Fibroblast of villous mesenchyme (primary cell): ENCODE measurements at regions not wholly inside any gene's neighbourhood (a gene's known extent, or its start where the extent isn't known, plus 50 kb on each side); places are given as distances from the start of the nearest gene placed in this dataset.

ENCODE experiments used
- DNase-seq: peaks from one replicate; pipeline ENCODE4 v3.0.0-alpha.2; 2010; ENCODE audit warnings: low read depth
- H3K4me3 ChIP-seq: 2 replicates; pipeline ENCODE4 v1.5.1; 2011; ENCODE audit warnings: low read depth, mild to moderate bottlenecking, low read length
- TF ChIP-seq, protein P1 (sequence below): IDR thresholded peaks from 2 replicates; pipeline ENCODE4 v1.5.1; 2012; ENCODE audit warnings: low read depth, mild to moderate bottlenecking, low read length; ENCODE audit not compliant: insufficient read depth

DNA sequence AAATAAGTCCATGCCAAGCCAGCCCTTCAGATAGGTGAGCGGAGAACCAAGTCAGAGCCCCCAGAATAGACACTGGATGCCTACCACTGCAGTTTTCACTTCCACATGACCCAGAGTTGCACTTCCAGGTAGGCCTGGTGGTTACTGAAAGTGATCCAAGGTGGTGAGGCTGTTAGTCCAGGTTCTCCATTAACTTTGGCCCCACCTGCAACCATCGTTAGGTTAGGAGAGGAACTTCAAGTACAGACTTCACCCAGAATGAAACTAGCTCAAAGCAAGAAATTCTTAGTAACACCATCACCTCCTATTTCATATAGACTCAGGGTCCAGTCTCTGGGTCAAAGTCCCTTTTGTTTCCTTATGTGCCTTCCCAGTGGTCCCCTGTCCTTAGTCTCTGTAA, 293.1 kb upstream of the ID2 start:
- DNase-seq = no peak
- TF ChIP-seq, protein P1, sequence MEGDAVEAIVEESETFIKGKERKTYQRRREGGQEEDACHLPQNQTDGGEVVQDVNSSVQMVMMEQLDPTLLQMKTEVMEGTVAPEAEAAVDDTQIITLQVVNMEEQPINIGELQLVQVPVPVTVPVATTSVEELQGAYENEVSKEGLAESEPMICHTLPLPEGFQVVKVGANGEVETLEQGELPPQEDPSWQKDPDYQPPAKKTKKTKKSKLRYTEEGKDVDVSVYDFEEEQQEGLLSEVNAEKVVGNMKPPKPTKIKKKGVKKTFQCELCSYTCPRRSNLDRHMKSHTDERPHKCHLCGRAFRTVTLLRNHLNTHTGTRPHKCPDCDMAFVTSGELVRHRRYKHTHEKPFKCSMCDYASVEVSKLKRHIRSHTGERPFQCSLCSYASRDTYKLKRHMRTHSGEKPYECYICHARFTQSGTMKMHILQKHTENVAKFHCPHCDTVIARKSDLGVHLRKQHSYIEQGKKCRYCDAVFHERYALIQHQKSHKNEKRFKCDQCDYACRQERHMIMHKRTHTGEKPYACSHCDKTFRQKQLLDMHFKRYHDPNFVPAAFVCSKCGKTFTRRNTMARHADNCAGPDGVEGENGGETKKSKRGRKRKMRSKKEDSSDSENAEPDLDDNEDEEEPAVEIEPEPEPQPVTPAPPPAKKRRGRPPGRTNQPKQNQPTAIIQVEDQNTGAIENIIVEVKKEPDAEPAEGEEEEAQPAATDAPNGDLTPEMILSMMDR = no peak
- H3K4me3 ChIP-seq = no peak overlapping the region

DNA sequence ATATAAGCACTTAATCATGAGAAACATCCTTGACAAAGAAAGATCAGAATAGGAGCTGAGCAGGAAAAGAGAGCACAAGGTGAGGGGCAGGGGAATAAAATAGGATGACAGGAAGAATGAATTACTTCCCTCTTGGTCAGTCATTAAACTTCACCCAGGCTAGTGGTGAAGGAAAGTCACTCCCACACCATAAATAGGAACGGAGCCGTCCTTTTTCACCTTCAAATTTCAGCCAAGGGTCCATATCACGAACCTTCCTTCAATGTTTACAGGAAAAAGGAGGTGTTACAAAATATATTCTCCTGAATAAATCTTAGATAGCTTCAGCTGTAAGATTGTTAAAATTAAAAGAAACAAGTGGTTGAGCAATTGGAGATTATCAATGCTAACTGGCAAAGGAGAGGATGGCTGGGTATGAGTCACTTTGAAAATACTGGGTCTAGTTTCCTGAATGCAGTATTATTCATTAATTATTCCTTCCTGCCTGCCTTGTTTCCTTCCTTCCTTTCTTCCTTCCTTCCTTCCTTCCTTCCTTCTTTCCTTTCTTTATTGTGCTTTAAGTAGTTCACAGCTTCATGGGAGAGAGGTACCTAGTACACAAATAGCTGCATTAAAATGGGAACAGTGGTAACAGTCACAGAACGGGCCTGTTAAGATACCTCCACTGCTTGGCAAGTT, 292.3 kb upstream of the ID2 start:
- no peak for DNase-seq
- TF ChIP-seq, protein P1 = no peak
- H3K4me3 ChIP-seq = no peak overlapping the region

DNA sequence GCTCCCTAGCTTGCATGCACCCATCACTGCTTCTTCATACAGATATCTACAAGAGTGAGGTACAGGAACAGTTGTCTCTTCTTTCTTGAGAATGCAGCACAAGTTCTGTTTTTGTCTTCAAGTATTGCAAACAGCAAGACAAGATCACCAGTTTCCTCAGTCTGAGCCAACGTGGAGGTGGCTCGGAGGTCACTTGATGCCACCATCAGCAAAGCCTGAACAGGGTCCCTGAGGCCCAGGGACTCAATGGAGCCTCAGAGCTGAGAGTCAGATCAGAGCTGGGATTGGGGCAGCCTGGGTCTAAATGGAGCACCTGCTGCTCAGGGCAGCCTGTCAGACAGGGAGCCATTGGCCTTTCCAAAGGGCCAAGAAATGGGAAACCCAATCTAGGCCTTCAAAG, 290.7 kb upstream of the ID2 start:
- TF ChIP-seq, protein P1 = no peak
- no peak for DNase-seq
- H3K4me3 ChIP-seq = no peak overlapping the region

DNA sequence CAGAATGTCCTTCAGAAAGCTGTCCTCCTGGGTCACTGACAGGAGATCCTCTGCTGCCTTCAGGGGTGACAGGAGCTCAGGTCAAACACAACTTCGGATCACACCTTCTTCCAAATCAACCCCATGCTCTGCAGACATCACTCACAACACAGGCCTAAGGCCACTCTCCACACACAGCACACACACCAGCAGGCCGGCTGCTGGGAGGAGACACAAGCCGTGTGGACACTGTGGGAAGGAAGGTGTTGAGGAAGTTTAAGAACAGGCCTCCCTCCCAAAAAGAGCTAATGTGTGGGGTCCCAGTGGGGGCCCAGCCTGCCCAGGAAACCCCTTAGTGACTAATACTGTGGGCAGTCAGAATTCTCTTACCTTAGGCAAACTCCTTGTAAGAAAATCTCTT, 290.3 kb upstream of the ID2 start:
- DNase-seq = no peak
- H3K4me3 ChIP-seq = no peak overlapping the region
- TF ChIP-seq, protein P1 = no peak

DNA sequence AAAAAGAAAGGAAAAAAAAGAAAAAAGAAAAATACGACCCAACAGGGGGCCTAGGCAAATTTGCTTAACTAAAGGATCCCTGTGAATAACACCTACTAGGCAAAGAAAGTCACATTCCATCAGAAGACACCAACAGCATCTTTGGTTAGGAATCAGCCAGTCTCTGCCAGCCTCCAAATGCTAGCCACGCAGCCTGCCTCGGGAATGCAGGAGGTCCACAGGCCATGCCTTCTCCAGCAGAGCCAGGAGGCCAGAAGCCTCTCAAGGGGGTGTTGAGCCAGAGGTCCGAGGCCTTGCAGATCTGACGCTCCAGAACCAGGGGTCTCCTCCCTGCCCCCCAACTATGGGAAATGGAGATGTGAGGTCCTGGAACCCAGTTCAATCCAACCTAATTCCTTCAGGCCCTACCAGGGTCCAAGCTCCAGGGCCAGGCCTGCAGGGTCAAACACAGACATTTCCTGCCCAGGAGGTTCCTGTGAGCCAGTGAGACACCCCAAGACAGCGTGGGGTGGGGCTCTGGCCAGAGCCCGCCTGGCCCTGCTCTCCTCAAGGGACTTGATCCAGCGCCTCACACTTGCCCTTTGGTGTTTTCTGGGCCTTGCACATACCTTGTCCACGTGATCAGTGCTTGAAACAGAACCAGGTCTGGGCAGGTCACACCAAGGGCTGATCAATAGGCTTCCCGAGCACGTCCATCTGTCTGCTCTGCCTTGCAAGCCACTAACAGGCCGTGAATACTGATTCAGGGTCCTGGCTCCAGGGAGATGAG, 289.6 kb upstream of the ID2 start:
- DNase-seq = no peak
- TF ChIP-seq, protein P1 = no peak
- no peak overlapping the region for H3K4me3 ChIP-seq

DNA sequence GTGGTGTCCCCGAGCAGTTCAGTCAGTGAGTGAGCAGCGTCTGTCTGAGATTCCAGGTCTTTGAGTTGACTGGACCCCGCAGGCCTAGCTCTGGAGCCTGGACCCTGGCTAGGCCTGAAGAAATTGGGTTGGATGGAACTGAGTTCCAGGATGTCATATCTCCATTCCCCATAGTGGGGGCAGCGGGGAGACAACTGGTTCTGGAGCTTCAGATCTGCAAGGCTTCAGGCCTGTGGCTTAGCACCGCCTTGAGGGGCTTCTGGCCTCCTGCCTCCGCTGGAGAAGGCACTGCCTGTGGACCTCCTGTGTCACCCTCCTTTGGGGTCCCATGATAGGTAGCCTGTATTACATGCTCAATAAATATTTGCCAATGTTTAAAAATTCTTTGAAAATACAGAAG, 288.4 kb upstream of the ID2 start:
- no peak overlapping the region for H3K4me3 ChIP-seq
- TF ChIP-seq, protein P1 = no peak
- DNase-seq = no peak
